PC-9 (cell line): ENCODE measurements at regions not wholly inside any gene's neighbourhood (a gene's known extent, or its start where the extent isn't known, plus 50 kb on each side); places are given as distances from the start of the nearest gene placed in this dataset.
A peak's percentile ranks its signal among the peaks of the same experiment; 100 is the strongest.

ENCODE experiments used
- BruUV-seq: library from RNA; stranded (reverse); fragments of 400-500 nt; replicated peaks from 2 replicates; lab custom pipeline; 2021; lab: Mats Ljungman, UMichigan
- CTCF ChIA-PET: fragments of 300-600 bp; sonication (Branson Sonifier 250); formaldehyde crosslinking; loops from one replicate; lab custom pipeline; 2022; ENCODE audit warnings: antibody characterized with exemption; lab: Charles Lee
- POLR2A ChIA-PET: fragments of 300-600 bp; sonication (Branson Sonifier 250); formaldehyde crosslinking; loops from one replicate; lab custom pipeline; 2022; ENCODE audit warnings: antibody characterized with exemption; ENCODE audit not compliant: unreplicated experiment; lab: Charles Lee
- DNase-seq, 2 experiments: peaks; one replicate each; pipeline versions ENCODE4 v3.0.0 to v3.0.0-alpha.2; 2015 to 2022; ENCODE audit warnings: mixed read lengths in 1 of 2
- H2AFZ ChIP-seq: fragments of 200-600 bp; sonication (generic); 2 replicates; pipeline ENCODE4 v1.8.1; 2017; ENCODE audit warnings: antibody characterized with exemption
- H3F3A ChIP-seq: fragments of 200-600 bp; sonication (generic); 2 replicates; pipeline ENCODE4 v1.8.1; 2017; ENCODE audit warnings: antibody characterized with exemption, mild to moderate bottlenecking, low read depth; ENCODE audit not compliant: insufficient read depth
- H3K27ac ChIP-seq: fragments of 200-600 bp; sonication (generic); 2 replicates; pipeline ENCODE4 v1.6.1; 2016; ENCODE audit warnings: mixed run types
- H3K27me3 ChIP-seq: fragments of 200-600 bp; sonication (generic); 2 replicates; pipeline ENCODE4 v1.6.1; 2016; ENCODE audit warnings: low read depth, mixed run types; ENCODE audit not compliant: insufficient read depth
- H3K36me3 ChIP-seq: fragments of 200-600 bp; sonication (generic); 2 replicates; pipeline ENCODE4 v1.6.1; 2016; ENCODE audit warnings: low read depth, mixed run types
- H3K4me1 ChIP-seq: fragments of 200-600 bp; sonication (generic); replicated peaks from 2 replicates; pipeline ENCODE4 v1.6.1; 2016; ENCODE audit warnings: mixed run types; ENCODE audit not compliant: insufficient read depth
- H3K4me2 ChIP-seq: fragments of 200-600 bp; sonication (generic); 2 replicates; pipeline ENCODE4 v1.6.1; 2017; ENCODE audit warnings: mixed run types
- H3K4me3 ChIP-seq: fragments of 200-600 bp; sonication (generic); 2 replicates; pipeline ENCODE4 v1.6.1; 2016; ENCODE audit warnings: mixed run types
- H3K79me2 ChIP-seq: fragments of 200-600 bp; sonication (generic); 2 replicates; pipeline ENCODE4 v1.6.1; 2017; ENCODE audit warnings: low read depth, mixed run types
- H3K9me2 ChIP-seq: fragments of 200-600 bp; sonication (generic); 2 replicates; pipeline ENCODE4 v1.8.1; 2017; ENCODE audit warnings: mild to moderate bottlenecking; ENCODE audit not compliant: insufficient read depth
- H3K9me3 ChIP-seq: fragments of 200-600 bp; sonication (generic); 2 replicates; pipeline ENCODE4 v1.8.1; 2016; ENCODE audit warnings: low read depth; ENCODE audit not compliant: insufficient read depth
- H4K20me1 ChIP-seq: fragments of 200-600 bp; sonication (generic); 2 replicates; pipeline ENCODE4 v1.8.1; 2017; ENCODE audit not compliant: insufficient read depth
- EZH2 ChIP-seq: fragments of 200-600 bp; sonication (generic); IDR thresholded peaks from 2 replicates; pipeline ENCODE4 v1.8.0; 2017; ENCODE audit warnings: antibody characterized with exemption, low read depth
- intact Hi-C: fragments of 100-400 bp; cut with micrococcal nuclease; formaldehyde crosslinking; loops from one replicate; pipeline ENCODE4 v1.10.0; 2022; ENCODE audit not compliant: unreplicated experiment
- TF ChIP-seq, protein P1 (sequence below): fragments of 200-600 bp; sonication (generic); conservative IDR thresholded peaks from 2 replicates; pipeline ENCODE4 v1.6.1; 2017; ENCODE audit warnings: mixed run types, antibody characterized with exemption, mild to moderate bottlenecking, moderate library complexity

DNA sequence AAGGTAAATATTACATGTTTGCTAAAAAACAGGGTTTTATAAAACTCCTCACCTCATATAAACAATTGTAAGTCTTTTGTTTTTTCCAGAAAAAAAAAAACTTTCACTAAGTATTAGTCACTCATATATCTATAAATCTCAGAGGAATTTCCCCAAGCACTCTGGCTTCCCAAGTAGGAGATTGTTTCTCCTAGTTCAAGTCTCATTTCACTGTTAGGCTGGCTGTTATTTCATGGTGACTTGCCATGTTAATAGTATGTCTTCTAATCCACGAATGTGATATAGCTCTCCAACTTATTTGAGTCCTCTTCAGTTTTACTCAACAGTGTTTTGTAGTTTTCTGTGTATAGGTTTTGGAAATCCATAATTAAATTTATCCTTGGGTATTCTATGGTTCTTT is 61.6 kb downstream of the CAPZA3 start:
- Histone ChIP-seq H3F3A (no peaks in the 10 kb centered on the region), H3K36me3 (no peaks in the 10 kb centered on the region), H3K27ac (no peak overlapping the region), H3K9me3 (no peaks in the 10 kb centered on the region), H3K4me1 (no peaks in the 10 kb centered on the region), H4K20me1 (no peaks in the 10 kb centered on the region), H2AFZ (no peak overlapping the region), H3K9me2 (no peaks in the 10 kb centered on the region), H3K4me2 (no peak overlapping the region), H3K27me3 (no peaks in the 10 kb centered on the region), H3K4me3 (no peak overlapping the region), H3K79me2 (no peaks in the 10 kb centered on the region)
- ChIA-PET POLR2A (no interaction called here), CTCF (no interaction called here)
- intact Hi-C loops, result no loop called here
- DNase-seq, result no peak
- TF ChIP-seq EZH2, result no peak
- TF ChIP-seq, protein P1, sequence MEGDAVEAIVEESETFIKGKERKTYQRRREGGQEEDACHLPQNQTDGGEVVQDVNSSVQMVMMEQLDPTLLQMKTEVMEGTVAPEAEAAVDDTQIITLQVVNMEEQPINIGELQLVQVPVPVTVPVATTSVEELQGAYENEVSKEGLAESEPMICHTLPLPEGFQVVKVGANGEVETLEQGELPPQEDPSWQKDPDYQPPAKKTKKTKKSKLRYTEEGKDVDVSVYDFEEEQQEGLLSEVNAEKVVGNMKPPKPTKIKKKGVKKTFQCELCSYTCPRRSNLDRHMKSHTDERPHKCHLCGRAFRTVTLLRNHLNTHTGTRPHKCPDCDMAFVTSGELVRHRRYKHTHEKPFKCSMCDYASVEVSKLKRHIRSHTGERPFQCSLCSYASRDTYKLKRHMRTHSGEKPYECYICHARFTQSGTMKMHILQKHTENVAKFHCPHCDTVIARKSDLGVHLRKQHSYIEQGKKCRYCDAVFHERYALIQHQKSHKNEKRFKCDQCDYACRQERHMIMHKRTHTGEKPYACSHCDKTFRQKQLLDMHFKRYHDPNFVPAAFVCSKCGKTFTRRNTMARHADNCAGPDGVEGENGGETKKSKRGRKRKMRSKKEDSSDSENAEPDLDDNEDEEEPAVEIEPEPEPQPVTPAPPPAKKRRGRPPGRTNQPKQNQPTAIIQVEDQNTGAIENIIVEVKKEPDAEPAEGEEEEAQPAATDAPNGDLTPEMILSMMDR, result no peak
- BruUV-seq, result no TSS peak

DNA sequence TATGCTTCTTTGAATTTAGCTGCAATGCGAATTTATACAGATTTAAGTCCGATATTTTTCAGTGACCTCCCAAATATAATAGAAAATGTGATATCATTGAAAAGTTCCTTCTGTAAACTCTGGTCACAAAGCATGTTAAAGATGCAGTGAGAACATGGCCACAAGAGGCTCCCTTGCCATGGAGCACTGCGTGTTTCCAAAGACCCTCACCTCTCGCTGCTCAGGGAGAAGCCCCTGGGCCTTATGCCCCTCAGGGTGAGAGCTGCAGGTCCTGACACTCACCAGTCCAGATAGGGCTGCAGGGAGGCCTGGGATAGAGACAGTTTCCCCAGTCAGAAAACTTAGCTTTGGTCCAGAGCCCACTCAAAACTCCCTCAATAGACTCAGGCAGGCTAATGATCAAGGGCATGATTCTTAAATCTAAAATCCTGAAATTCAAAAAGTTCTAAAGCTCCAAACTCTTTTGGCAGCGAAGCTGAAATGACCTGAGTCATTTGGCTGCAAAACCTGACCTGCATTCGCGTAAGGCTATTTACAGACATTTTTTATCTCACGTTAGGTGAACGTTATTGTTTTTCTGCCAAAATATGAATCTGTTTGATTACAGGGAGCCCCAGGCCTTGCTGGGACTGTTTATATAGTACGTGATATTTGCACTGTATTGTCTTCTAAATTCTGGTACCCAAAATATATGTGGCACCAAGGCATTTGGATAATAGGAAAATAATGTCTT is 67.8 kb downstream of the CAPZA3 start:
- no peaks in the 10 kb centered on the region for H3K36me3 ChIP-seq
- no TSS peak for BruUV-seq
- H2AFZ ChIP-seq, result peak overlapping the region; percentile 50; the same call in 1 of the 2 replicates
- no peak overlapping the region for H3K4me3 ChIP-seq
- H3K9me3 ChIP-seq, result no peaks in the 10 kb centered on the region
- ChIA-PET POLR2A (interaction anchor here (0.7 kb wide), 1 partner anchor 398 kb away, joined by 3 read pairs; no protein-coding TSS in a partner anchor), CTCF (no interaction called here)
- TF ChIP-seq EZH2, result no peak
- TF ChIP-seq, protein P1, result no peak
- no peaks in the 10 kb centered on the region for H4K20me1 ChIP-seq
- H3K27me3 ChIP-seq, result no peaks in the 10 kb centered on the region
- intact Hi-C loops, result no loop called here
- H3K27ac ChIP-seq, result no peak overlapping the region
- H3K4me1 ChIP-seq, result no peaks in the 10 kb centered on the region
- no peaks in the 10 kb centered on the region for H3K79me2 ChIP-seq
- no peak overlapping the region for H3K4me2 ChIP-seq
- no peak for DNase-seq
- no peaks in the 10 kb centered on the region for H3F3A ChIP-seq
- no peaks in the 10 kb centered on the region for H3K9me2 ChIP-seq

DNA sequence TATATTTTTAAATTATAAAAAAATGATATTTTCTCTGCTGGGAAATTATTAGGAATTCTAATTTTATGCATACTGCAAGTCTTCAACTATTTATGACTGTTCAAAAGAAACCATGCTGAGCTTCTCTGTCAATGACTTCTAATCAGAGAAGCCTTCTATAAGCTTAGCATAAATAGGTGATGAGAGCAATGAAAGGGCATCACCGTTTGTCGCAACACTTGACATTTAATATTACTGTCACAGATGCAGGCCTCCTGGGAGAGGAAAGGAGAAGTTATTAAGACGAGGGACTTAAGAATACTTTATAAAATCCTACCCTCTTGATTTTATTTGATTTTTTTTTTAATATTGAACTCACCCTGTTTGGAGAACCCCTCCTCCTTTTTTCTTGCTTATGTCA is 69.8 kb downstream of the CAPZA3 start:
- H2AFZ ChIP-seq, result no peak overlapping the region
- CTCF ChIA-PET, result no interaction called here
- no peaks in the 10 kb centered on the region for H3K9me3 ChIP-seq
- H3K9me2 ChIP-seq, result no peaks in the 10 kb centered on the region
- TF ChIP-seq, protein P1, result no peak
- TF ChIP-seq EZH2, result no peak
- H3K4me1 ChIP-seq, result no peaks in the 10 kb centered on the region
- no peaks in the 10 kb centered on the region for H3K36me3 ChIP-seq
- H3K27ac ChIP-seq, result no peak overlapping the region
- H3K79me2 ChIP-seq, result no peaks in the 10 kb centered on the region
- POLR2A ChIA-PET, result no interaction called here
- H3K27me3 ChIP-seq, result no peaks in the 10 kb centered on the region
- no peaks in the 10 kb centered on the region for H3F3A ChIP-seq
- no peak for DNase-seq
- intact Hi-C loops, result no loop called here
- H3K4me3 ChIP-seq, result no peak overlapping the region
- H3K4me2 ChIP-seq, result no peak overlapping the region
- no TSS peak for BruUV-seq
- H4K20me1 ChIP-seq, result no peaks in the 10 kb centered on the region
